Hepatocyte (in vitro differentiated cells): ENCODE measurements at regions not wholly inside any gene's neighbourhood (a gene's known extent, or its start where the extent isn't known, plus 50 kb on each side); places are given as distances from the start of the nearest gene placed in this dataset.

Source experiments
- DNase-seq: peaks from one replicate; pipeline ENCODE4 v3.0.0-alpha.2; 2016; ENCODE audit warnings: low spot score
- H2AFZ ChIP-seq: fragments of 200-600 bp; sonication (generic); 2 replicates; pipeline ENCODE4 v1.6.0; 2016; ENCODE audit warnings: antibody characterized with exemption, mild to moderate bottlenecking
- H3K27ac ChIP-seq: fragments of 200-600 bp; sonication (generic); 2 replicates; pipeline ENCODE4 v1.5.1; 2016; ENCODE audit warnings: mild to moderate bottlenecking
- H3K27me3 ChIP-seq: fragments of 200-600 bp; sonication (generic); 2 replicates; pipeline ENCODE4 v1.6.1; 2016
- H3K36me3 ChIP-seq: fragments of 200-600 bp; sonication (generic); replicated peaks from 2 replicates; pipeline ENCODE4 v1.5.1; 2016; ENCODE audit warnings: low read depth; ENCODE audit not compliant: insufficient read depth
- H3K4me1 ChIP-seq: fragments of 200-600 bp; sonication (generic); 2 replicates; pipeline ENCODE4 v1.5.1; 2016; ENCODE audit warnings: mild to moderate bottlenecking, moderate library complexity; ENCODE audit not compliant: insufficient read depth
- H3K4me2 ChIP-seq: fragments of 200-600 bp; sonication (generic); 2 replicates; pipeline ENCODE4 v1.6.0; 2016
- H3K4me3 ChIP-seq: fragments of 200-600 bp; sonication (generic); 2 replicates; pipeline ENCODE4 v1.5.1; 2016; ENCODE audit warnings: mild to moderate bottlenecking
- H3K79me2 ChIP-seq: fragments of 200-600 bp; sonication (generic); 2 replicates; pipeline ENCODE4 v1.6.0; 2017; ENCODE audit warnings: mild to moderate bottlenecking
- H3K9me2 ChIP-seq: fragments of 200-600 bp; sonication (generic); replicated peaks from 2 replicates; pipeline ENCODE4 v1.6.0; 2017; ENCODE audit warnings: mild to moderate bottlenecking; ENCODE audit not compliant: insufficient read depth
- H3K9me3 ChIP-seq: fragments of 200-600 bp; sonication (generic); 2 replicates; pipeline ENCODE4 v1.5.1; 2016; ENCODE audit warnings: low read depth, mild to moderate bottlenecking
- H4K20me1 ChIP-seq: fragments of 200-600 bp; sonication (generic); 2 replicates; pipeline ENCODE4 v1.6.0; 2016; ENCODE audit warnings: mild to moderate bottlenecking; ENCODE audit not compliant: insufficient read depth, poor library complexity, severe bottlenecking
- EZH2 ChIP-seq: fragments of 200-600 bp; sonication (generic); IDR thresholded peaks from 2 replicates; pipeline ENCODE4 v1.6.1; 2016; ENCODE audit warnings: antibody characterized with exemption, mild to moderate bottlenecking, borderline replicate concordance
- EZH2phosphoT487 ChIP-seq: fragments of 200-600 bp; sonication (generic); IDR thresholded peaks from one replicate; pipeline ENCODE4 v1.6.1; 2018; ENCODE audit warnings: antibody characterized with exemption, mild to moderate bottlenecking, low read depth, moderate library complexity; ENCODE audit not compliant: unreplicated experiment, severe bottlenecking
- WGBS: methylation state at CpG from one replicate; pipeline ENCODE4 v1.1.6; 2016; ENCODE audit warnings: low lambda C conversion rate; ENCODE audit errors: missing lambda C conversion rate; 5-methylcytosine and 5-hydroxymethylcytosine counted together
- TF ChIP-seq, protein P1 (sequence below): fragments of 200-600 bp; sonication (generic); IDR thresholded peaks from 2 replicates; pipeline ENCODE4 v1.5.1; 2016; ENCODE audit warnings: antibody characterized with exemption, mild to moderate bottlenecking; ENCODE audit not compliant: poor library complexity

DNA sequence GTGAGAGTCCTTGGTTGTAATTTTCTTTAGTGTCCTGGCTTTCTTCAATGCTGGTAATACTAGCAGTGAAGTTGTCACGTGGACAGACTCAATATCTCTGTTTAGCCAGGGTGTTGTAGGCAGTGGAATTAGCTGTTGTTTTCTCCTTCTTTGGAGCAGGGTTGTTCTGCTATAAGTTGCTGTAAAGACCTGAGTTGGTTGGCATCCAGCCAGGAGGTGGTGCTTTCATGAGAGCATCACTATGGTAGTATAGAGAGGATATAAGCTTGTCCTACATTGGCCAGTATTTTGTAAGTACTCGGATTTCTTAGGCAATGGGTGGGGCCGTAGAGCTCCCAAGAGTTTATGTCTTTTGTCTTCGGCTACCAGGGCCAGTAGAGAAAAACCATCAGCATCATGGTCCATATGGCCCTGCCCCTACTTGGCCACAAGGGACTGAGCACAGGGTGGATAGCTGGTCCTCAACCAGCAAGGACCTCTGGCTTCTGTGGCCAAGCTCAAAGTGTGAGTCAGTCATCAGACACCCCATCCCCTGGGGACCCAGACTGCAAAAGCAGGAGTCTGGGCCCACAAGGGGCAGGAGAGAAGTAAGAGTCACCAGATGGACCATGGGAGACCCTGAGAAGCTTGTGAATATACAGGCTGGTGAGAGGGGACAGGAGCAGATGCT is 127.9 kb upstream of the NXT1 start:
- Histone ChIP-seq H3K36me3 (no peaks in the 10 kb centered on the region), H3K4me3 (no peak overlapping the region), H3K27ac (no peak overlapping the region), H3K79me2 (no peaks in the 10 kb centered on the region), H2AFZ (no peak overlapping the region), H3K9me2 (no peaks in the 10 kb centered on the region), H3K4me1 (peaks cover 24% of the 10 kb centered on the region), H3K4me2 (no peak overlapping the region), H3K9me3 (peaks cover 5% of the 10 kb centered on the region), H4K20me1 (no peaks in the 10 kb centered on the region), H3K27me3 (no peaks in the 10 kb centered on the region)
- no peak for DNase-seq
- no peak for TF ChIP-seq EZH2
- no peak for TF ChIP-seq EZH2phosphoT487
- TF ChIP-seq, protein P1, sequence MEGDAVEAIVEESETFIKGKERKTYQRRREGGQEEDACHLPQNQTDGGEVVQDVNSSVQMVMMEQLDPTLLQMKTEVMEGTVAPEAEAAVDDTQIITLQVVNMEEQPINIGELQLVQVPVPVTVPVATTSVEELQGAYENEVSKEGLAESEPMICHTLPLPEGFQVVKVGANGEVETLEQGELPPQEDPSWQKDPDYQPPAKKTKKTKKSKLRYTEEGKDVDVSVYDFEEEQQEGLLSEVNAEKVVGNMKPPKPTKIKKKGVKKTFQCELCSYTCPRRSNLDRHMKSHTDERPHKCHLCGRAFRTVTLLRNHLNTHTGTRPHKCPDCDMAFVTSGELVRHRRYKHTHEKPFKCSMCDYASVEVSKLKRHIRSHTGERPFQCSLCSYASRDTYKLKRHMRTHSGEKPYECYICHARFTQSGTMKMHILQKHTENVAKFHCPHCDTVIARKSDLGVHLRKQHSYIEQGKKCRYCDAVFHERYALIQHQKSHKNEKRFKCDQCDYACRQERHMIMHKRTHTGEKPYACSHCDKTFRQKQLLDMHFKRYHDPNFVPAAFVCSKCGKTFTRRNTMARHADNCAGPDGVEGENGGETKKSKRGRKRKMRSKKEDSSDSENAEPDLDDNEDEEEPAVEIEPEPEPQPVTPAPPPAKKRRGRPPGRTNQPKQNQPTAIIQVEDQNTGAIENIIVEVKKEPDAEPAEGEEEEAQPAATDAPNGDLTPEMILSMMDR = no peak
- WGBS = 87% methylated on average over 4 of the region's 4 CpGs

DNA sequence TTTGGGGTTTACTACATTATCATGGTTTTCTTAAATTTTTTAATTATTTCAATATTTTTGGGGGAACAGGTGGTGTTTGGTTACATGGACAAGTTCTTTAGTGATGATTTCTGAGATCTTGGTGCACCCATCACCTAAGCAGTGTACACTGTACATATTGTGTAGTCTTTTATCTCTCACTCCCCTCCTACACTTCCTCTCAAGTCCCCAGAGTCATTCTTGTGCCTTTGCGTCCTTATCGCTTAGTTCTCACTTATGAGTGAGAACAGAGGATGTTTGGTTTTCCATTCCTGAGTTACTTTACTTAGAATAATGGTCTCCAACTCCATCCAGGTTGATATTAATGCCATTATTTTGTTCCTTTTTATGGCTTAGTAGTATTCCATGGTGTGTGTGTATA is 130.9 kb upstream of the CD93 start:
- H3K4me3 ChIP-seq = no peak overlapping the region
- 91% methylated on average over 2 of the region's 2 CpGs for WGBS
- H3K79me2 ChIP-seq = no peaks in the 10 kb centered on the region
- no peak overlapping the region for H2AFZ ChIP-seq
- H4K20me1 ChIP-seq = no peaks in the 10 kb centered on the region
- H3K4me1 ChIP-seq = no peaks in the 10 kb centered on the region
- no peak for DNase-seq
- H3K4me2 ChIP-seq = no peak overlapping the region
- TF ChIP-seq, protein P1 = no peak
- no peak for TF ChIP-seq EZH2phosphoT487
- no peak for TF ChIP-seq EZH2
- H3K27me3 ChIP-seq = no peaks in the 10 kb centered on the region
- H3K9me3 ChIP-seq = peaks cover 5% of the 10 kb centered on the region
- H3K9me2 ChIP-seq = no peaks in the 10 kb centered on the region
- H3K36me3 ChIP-seq = no peaks in the 10 kb centered on the region
- H3K27ac ChIP-seq = no peak overlapping the region

DNA sequence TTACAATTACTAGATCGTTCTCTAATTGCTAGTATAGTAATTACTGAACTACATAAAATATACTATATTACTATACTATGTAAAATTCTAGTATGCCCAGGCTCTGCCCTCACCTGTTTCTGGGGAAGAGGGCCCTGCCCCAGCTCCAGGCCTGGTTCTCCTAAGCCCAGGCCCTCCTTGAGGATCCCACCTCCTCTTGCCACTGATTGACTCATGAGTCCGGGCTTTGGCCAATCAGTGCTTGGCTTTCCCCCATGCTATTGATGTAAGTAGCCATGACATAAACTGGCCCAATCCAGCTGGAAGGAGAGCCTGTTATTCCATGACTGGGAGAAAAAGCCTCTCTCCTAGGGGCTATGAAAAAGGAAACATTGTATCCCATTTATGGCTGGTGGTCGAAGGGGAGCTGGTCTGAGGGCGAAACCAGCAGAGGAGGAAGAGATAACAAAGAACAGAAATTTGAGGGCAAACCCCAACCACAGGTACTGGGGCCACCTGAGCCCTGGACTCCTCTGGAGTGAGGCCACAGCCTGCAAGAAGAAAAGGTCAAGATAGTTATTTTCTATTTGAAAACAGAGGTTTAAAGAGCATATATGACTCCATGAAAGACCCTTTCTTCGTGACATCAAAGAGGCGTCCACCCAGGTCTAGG is 129.3 kb upstream of the CD93 start:
- no peaks in the 10 kb centered on the region for H3K27me3 ChIP-seq
- H3K79me2 ChIP-seq = no peaks in the 10 kb centered on the region
- TF ChIP-seq, protein P1 = no peak
- TF ChIP-seq EZH2 (no peak), EZH2phosphoT487 (no peak)
- H3K36me3 ChIP-seq = no peaks in the 10 kb centered on the region
- no peak overlapping the region for H3K4me2 ChIP-seq
- no peak overlapping the region for H3K27ac ChIP-seq
- DNase-seq = no peak
- no peak overlapping the region for H3K4me3 ChIP-seq
- 87% methylated on average over 6 of the region's 6 CpGs for WGBS
- no peak overlapping the region for H2AFZ ChIP-seq
- no peaks in the 10 kb centered on the region for H3K4me1 ChIP-seq
- no peaks in the 10 kb centered on the region for H3K9me2 ChIP-seq
- H3K9me3 ChIP-seq = no peaks in the 10 kb centered on the region
- no peaks in the 10 kb centered on the region for H4K20me1 ChIP-seq
